NB4 (cell line): ENCODE measurements at regions not wholly inside any gene's neighbourhood (a gene's known extent, or its start where the extent isn't known, plus 50 kb on each side); places are given as distances from the start of the nearest gene placed in this dataset.

Experiments
- POLR2A ChIP-seq: IDR thresholded peaks from 2 replicates; pipeline ENCODE4 v1.6.1; 2011; ENCODE audit warnings: mild to moderate bottlenecking; ENCODE audit not compliant: insufficient read length; ENCODE audit errors: extremely low read depth
- TF ChIP-seq, protein P1 (sequence below): IDR thresholded peaks from one replicate; pipeline ENCODE4 v1.5.1; 2012; ENCODE audit warnings: low read depth, low read length

DNA sequence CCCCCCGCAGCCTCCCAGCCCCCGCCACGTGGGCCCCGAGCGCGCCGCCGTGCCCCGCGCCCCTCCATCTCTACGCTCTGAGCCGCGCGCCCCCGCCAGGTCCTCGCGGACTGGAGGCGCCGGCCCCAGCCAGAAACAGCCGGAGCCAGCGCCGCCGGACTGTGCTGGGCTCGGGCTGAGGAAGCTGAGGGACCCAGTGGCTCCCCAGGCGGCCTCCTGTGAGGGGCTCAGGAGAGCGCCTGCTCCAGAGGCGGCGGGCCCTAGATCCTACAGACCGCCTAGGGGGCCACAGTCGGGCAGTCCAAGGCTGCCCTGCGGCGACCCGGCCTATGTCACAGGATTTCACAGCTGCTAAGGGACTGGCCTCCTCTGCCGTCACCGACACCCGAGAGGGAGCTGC is 82.1 kb downstream of the NENF start:
- TF ChIP-seq POLR2A: no peak
- TF ChIP-seq, protein P1, sequence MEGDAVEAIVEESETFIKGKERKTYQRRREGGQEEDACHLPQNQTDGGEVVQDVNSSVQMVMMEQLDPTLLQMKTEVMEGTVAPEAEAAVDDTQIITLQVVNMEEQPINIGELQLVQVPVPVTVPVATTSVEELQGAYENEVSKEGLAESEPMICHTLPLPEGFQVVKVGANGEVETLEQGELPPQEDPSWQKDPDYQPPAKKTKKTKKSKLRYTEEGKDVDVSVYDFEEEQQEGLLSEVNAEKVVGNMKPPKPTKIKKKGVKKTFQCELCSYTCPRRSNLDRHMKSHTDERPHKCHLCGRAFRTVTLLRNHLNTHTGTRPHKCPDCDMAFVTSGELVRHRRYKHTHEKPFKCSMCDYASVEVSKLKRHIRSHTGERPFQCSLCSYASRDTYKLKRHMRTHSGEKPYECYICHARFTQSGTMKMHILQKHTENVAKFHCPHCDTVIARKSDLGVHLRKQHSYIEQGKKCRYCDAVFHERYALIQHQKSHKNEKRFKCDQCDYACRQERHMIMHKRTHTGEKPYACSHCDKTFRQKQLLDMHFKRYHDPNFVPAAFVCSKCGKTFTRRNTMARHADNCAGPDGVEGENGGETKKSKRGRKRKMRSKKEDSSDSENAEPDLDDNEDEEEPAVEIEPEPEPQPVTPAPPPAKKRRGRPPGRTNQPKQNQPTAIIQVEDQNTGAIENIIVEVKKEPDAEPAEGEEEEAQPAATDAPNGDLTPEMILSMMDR: no peak
